HFFc6 (cell line): ENCODE measurements at regions not wholly inside any gene's neighbourhood (a gene's known extent, or its start where the extent isn't known, plus 50 kb on each side); places are given as distances from the start of the nearest gene placed in this dataset.

Experiments used
- DNase-seq: peaks from one replicate; pipeline ENCODE4 v3.0.0-alpha.2; 2018
- H3K27ac Mint-ChIP-seq: 2 replicates; pipeline ENCODE4 v1.8.0; 2020; ENCODE audit warnings: mild to moderate bottlenecking, mixed read lengths
- H3K27me3 Mint-ChIP-seq: 2 replicates; pipeline ENCODE4 v1.8.0; 2021; ENCODE audit warnings: mild to moderate bottlenecking, moderate library complexity, mixed read lengths; ENCODE audit not compliant: insufficient read depth
- H3K36me3 Mint-ChIP-seq: 2 replicates; pipeline ENCODE4 v1.8.0; 2021; ENCODE audit warnings: low read depth, mixed read lengths
- H3K4me1 Mint-ChIP-seq: 2 replicates; pipeline ENCODE4 v1.8.0; 2020; ENCODE audit warnings: low read depth, mixed read lengths
- H3K4me3 Mint-ChIP-seq: 2 replicates; pipeline ENCODE4 v1.8.0; 2020; ENCODE audit warnings: mild to moderate bottlenecking, moderate library complexity, mixed read lengths
- H3K9me3 Mint-ChIP-seq: 2 replicates; pipeline ENCODE4 v1.8.0; 2020; ENCODE audit warnings: mild to moderate bottlenecking, mixed read lengths
- TF ChIP-seq, protein P1 (sequence below): fragments of 200-600 bp; sonication (generic); IDR thresholded peaks from 2 replicates; pipeline ENCODE4 v1.5.0; 2021; ENCODE audit warnings: antibody characterized with exemption, mild to moderate bottlenecking

DNA sequence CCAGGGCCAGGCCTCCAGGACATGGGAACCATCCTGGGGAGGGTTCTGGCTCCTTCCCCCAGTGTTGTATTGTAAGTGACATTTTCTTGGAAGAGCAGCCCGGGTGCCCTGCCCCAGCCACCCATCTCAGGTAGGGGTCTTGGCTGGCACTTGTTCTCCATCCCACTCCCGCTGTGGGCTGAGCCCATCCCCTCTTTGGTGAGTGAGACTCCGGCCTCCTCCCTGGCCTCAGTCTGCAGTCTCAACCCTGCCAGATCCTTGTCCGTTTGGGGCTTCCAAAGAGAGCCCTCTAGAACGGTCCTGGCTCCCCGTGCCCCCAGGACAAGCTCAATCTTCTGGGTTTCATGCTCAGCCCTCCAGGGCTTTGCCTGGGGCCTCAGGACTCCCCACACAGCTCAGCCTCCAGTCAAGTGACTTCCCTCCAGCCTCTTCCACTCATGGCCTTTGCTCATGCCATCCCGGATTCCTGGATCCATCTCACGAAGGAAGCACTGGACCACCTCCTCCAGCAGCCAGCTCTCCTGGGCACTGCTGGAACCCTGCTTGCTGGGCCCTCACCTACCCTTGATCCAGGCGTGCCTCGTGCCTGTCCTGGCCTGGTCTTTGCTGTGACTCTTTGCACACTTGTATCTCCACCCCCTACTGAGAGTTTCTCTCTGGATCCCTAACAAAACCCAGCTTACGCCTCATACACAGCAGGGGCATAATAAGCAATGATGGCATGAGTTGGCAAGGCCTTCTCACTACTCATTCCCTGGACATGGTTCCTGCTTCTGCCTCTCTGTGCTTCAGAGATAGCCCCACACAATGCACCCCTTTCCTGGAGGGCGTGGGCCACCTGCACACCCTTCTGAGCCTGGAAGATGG is 297.4 kb upstream of the RTL1 start:
- peaks cover 29% of the 10 kb centered on the region for H3K9me3 Mint-ChIP-seq
- H3K4me1 Mint-ChIP-seq, result no peaks in the 10 kb centered on the region
- TF ChIP-seq, protein P1, sequence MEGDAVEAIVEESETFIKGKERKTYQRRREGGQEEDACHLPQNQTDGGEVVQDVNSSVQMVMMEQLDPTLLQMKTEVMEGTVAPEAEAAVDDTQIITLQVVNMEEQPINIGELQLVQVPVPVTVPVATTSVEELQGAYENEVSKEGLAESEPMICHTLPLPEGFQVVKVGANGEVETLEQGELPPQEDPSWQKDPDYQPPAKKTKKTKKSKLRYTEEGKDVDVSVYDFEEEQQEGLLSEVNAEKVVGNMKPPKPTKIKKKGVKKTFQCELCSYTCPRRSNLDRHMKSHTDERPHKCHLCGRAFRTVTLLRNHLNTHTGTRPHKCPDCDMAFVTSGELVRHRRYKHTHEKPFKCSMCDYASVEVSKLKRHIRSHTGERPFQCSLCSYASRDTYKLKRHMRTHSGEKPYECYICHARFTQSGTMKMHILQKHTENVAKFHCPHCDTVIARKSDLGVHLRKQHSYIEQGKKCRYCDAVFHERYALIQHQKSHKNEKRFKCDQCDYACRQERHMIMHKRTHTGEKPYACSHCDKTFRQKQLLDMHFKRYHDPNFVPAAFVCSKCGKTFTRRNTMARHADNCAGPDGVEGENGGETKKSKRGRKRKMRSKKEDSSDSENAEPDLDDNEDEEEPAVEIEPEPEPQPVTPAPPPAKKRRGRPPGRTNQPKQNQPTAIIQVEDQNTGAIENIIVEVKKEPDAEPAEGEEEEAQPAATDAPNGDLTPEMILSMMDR, result no peak
- DNase-seq, result no peak
- H3K27ac Mint-ChIP-seq, result no peak overlapping the region
- H3K36me3 Mint-ChIP-seq, result no peaks in the 10 kb centered on the region
- H3K27me3 Mint-ChIP-seq, result peaks cover 14% of the 10 kb centered on the region; the same call in 1 of the 2 replicates
- H3K4me3 Mint-ChIP-seq, result no peak overlapping the region

DNA sequence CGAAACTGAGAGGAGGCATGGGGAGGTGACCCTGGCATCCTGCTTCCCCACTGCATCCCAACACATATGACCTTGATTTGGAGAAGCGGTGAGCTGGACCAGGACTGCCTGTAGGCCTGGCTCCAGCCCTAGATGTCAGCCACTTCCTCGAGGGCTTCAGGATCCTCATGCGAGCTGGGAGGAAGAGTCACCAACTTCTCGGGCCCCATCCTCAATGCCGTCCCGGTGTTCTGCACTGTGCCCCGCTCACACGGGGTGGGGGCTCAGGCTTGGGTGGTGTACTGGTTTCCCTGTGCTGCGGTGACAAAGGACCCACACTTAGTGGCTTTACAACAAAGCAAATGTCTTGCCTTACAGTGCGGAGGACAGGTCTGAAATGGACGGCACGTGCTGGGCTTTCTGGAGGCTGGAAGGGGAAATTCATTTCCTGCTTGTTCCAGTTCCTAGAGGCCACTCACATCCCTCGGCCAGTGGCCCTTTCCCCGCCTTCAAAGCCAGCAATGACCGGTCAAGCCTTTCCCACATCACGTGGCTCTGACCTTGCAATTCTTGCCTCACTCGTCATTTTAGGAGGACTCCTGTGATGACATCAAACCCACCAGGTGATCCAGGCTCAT is 298.1 kb upstream of the RTL1 start:
- TF ChIP-seq, protein P1, result no peak
- H3K36me3 Mint-ChIP-seq, result no peaks in the 10 kb centered on the region

DNA sequence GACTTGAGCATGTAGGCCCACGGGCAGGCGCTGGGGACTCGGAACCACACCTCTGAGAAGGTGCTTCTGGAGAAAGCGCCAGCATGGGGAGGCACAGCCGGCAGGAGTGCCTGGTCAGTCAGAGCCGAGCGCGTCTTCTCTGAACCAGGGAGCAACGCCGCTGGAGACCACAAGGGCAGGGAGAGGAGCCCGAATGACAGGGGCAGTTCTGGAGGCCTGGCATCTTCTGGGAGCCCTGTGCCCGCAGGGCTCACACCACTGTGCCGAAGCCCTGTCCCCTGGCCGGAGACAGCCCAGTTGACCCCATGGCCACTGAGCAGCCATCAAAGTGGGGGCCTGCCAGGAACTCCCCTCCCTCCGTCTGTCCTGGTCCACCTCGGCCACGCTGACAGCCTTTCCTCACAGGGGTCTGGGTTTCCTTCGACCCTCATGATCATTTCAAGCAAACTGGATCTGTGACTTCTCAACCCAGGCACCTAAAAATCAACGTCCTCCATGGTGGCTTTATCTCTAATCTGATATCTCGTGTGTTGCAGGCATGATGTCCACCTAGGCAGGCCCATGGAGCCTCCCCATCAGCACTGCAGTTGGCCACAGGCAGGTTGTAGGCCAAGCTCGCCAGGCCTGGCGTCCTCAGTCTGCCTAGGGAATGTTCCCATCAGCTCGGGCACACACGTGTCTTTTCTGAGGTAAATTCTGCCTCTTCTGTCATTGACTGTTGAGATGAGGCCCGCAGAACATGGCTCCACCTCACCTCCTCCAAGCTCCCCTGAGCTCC is 299.3 kb upstream of the RTL1 start:
- H3K4me3 Mint-ChIP-seq, result no peak overlapping the region
- peaks cover 10% of the 10 kb centered on the region; the same call in 1 of the 2 replicates for H3K27me3 Mint-ChIP-seq
- H3K27ac Mint-ChIP-seq, result no peak overlapping the region
- no peaks in the 10 kb centered on the region for H3K36me3 Mint-ChIP-seq
- H3K4me1 Mint-ChIP-seq, result no peaks in the 10 kb centered on the region
- TF ChIP-seq, protein P1, result no peak
- DNase-seq, result no peak
- H3K9me3 Mint-ChIP-seq, result peaks cover 48% of the 10 kb centered on the region

More for the DNA sequence above, 298.1 kb upstream of the RTL1 start:
- Mint-ChIP-seq H3K27me3 (peaks cover 10% of the 10 kb centered on the region; the same call in 1 of the 2 replicates), H3K27ac (no peak overlapping the region), H3K9me3 (peaks cover 36% of the 10 kb centered on the region), H3K4me3 (no peak overlapping the region), H3K4me1 (no peaks in the 10 kb centered on the region)
- DNase-seq, result no peak

DNA sequence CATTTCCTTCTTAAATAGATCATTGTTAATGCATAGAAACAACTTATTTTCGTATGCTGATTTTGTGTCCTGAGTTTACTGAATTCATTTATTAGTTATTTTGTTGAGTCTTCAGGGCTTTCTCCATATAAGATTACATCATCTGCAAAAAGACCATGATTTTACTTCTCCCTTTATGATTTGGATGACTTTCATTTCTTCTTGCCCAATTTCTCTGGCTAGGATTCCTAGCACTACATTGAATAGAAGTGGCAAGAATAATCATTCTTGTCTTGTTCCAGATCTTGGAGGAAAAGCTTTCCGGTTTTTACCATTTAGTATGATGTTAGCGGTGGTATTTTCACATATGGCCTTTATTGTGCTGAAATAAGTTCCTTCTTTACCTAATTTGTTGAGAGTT is 303.0 kb upstream of the RTL1 start:
- no peaks in the 10 kb centered on the region for H3K4me1 Mint-ChIP-seq
- no peaks in the 10 kb centered on the region for H3K36me3 Mint-ChIP-seq
- H3K27ac Mint-ChIP-seq, result no peak overlapping the region
- no peak overlapping the region for H3K4me3 Mint-ChIP-seq
- peaks cover 4% of the 10 kb centered on the region for H3K27me3 Mint-ChIP-seq
- no peak for DNase-seq
- peaks cover 69% of the 10 kb centered on the region for H3K9me3 Mint-ChIP-seq
- TF ChIP-seq, protein P1, result no peak

DNA sequence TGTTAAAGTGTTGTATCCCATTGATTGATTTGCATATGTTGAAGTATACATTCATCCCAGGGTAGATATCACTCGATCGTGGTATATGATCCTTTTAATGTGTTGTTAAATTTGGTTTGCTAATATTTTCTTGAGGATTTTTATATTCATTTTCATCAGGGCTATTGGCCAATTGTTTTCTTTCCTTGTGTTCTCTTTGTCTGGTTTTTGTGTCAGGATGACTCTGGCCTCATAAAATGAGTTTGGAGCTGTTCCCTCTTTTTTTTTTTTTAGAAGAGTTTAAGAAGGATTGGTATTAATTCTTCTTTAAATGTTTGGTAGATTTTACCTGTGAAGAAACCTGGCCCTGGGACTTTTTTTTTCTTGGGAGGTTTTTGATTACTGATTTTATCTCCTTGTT is 303.5 kb upstream of the RTL1 start:
- Mint-ChIP-seq H3K4me3 (no peak overlapping the region), H3K9me3 (peaks cover 69% of the 10 kb centered on the region), H3K27ac (no peak overlapping the region), H3K36me3 (no peaks in the 10 kb centered on the region), H3K4me1 (no peaks in the 10 kb centered on the region), H3K27me3 (peaks cover 4% of the 10 kb centered on the region)
- TF ChIP-seq, protein P1, result no peak
- DNase-seq, result no peak
